AG08395 (cell line): ENCODE measurements at regions not wholly inside any gene's neighbourhood (a gene's known extent, or its start where the extent isn't known, plus 50 kb on each side); places are given as distances from the start of the nearest gene placed in this dataset.
"Not testable (repeated sequence)": the region's sequence is repeated elsewhere in the genome, so short reads cannot be mapped to it uniquely, and the experiment has no call there.

ENCODE experiments used
- DNase-seq: peaks from one replicate; pipeline ENCODE4 v3.0.0; 2012; ENCODE audit warnings: mixed read lengths, low spot score

- no peak for DNase-seq
Measured at GRCh38 chr15:95693917-95694316, 636.6 kb upstream of the NR2F2 start.

- DNase-seq, result no peak
Measured at GRCh38 chr15:95698230-95698629, 632.3 kb upstream of the NR2F2 start.

GRCh38 chr15:95698951-95699350 lies 631.5 kb upstream of the NR2F2 start:
- peak; percentile 10 for DNase-seq

GRCh38 chr15:95699578-95699977 lies 630.9 kb upstream of the NR2F2 start:
- no peak for DNase-seq

- not testable (repeated sequence) for DNase-seq
Measured at GRCh38 chr15:95700692-95701091, 629.8 kb upstream of the NR2F2 start.

- no peak for DNase-seq
Measured at GRCh38 chr15:95701410-95701809, 629.1 kb upstream of the NR2F2 start.

GRCh38 chr15:95709959-95710695 lies 620.4 kb upstream of the NR2F2 start:
- DNase-seq, result no peak

- no peak for DNase-seq
Measured at GRCh38 chr15:95712785-95713184, 617.7 kb upstream of the NR2F2 start.

- DNase-seq, result no peak
Measured at GRCh38 chr15:95713324-95713723, 617.2 kb upstream of the NR2F2 start.

- no peak for DNase-seq
Measured at GRCh38 chr15:95715116-95715903, 615.2 kb upstream of the NR2F2 start.

GRCh38 chr15:95715906-95716656 lies 614.4 kb upstream of the NR2F2 start:
- no peak for DNase-seq

- DNase-seq, result no peak
Measured at GRCh38 chr15:95716708-95717107, 613.8 kb upstream of the NR2F2 start.

- DNase-seq, result no peak
Measured at GRCh38 chr15:95718441-95718840, 612.1 kb upstream of the NR2F2 start.

GRCh38 chr15:95724908-95725633 lies 605.4 kb upstream of the NR2F2 start:
- DNase-seq, result no peak

GRCh38 chr15:95726891-95727290 lies 603.6 kb upstream of the NR2F2 start:
- no peak for DNase-seq

GRCh38 chr15:95733931-95734330 lies 596.6 kb upstream of the NR2F2 start:
- DNase-seq, result no peak

GRCh38 chr15:95734422-95735316 lies 595.8 kb upstream of the NR2F2 start:
- DNase-seq, result no peak

- no peak for DNase-seq
Measured at GRCh38 chr15:95737060-95737459, 593.4 kb upstream of the NR2F2 start.

- no peak for DNase-seq
Measured at GRCh38 chr15:95739131-95739530, 591.4 kb upstream of the NR2F2 start.

- DNase-seq, result no peak
Measured at GRCh38 chr15:95741830-95742229, 588.7 kb upstream of the NR2F2 start.

GRCh38 chr15:95742256-95742655 lies 588.2 kb upstream of the NR2F2 start:
- DNase-seq, result no peak
